Endothelial cell of umbilical vein (primary cell): ENCODE measurements at regions not wholly inside any gene's neighbourhood (a gene's known extent, or its start where the extent isn't known, plus 50 kb on each side); places are given as distances from the start of the nearest gene placed in this dataset.

Source experiments
- BruUV-seq: library from RNA; stranded (reverse); fragments of 400-500 nt; replicated peaks from 2 replicates; lab custom pipeline; 2021; lab: Mats Ljungman, UMichigan
- CTCF ChIA-PET: fragments of 300-600, 350-600 bp; sonication (Branson Sonifier 250); formaldehyde crosslinking; loops from one replicate; lab custom pipeline; 2021; ENCODE audit warnings: antibody characterized with exemption, inconsistent platforms; lab: Charles Lee
- POLR2A ChIA-PET: fragments of 300-600, 350-600 bp; sonication (Branson Sonifier 250); formaldehyde crosslinking; loops from one replicate; lab custom pipeline; 2021; ENCODE audit warnings: antibody characterized with exemption, inconsistent platforms; lab: Charles Lee
- DNase-seq: peaks from one replicate; pipeline ENCODE4 v3.0.0-alpha.2; 2011; ENCODE audit warnings: low read depth, low spot score
- FAIRE-seq: peaks from 2 replicates; lab custom pipeline; 2011; peaks lifted over from hg19 to GRCh38; lab: Jason Lieb, UNC
- H2AFZ ChIP-seq: 2 replicates; pipeline ENCODE4 v1.6.0; 2012; ENCODE audit warnings: low read depth, low read length, control low read depth, inconsistent platforms
- H3K27ac ChIP-seq: 2 replicates; pipeline ENCODE4 v1.5.1; 2011; ENCODE audit warnings: low read depth, mild to moderate bottlenecking, control low read depth, low read length, moderate library complexity; ENCODE audit not compliant: insufficient read depth
- H3K27me3 ChIP-seq, 2 experiments: 2 replicates each; pipeline versions ENCODE4 v1.6.0 to v1.6.1; 2011; ENCODE audit warnings: low read length in 2 of 2, mixed read lengths in 1 of 2; ENCODE audit not compliant: control insufficient read depth in 2 of 2, insufficient read depth in 2 of 2
- H3K36me3 ChIP-seq, 2 experiments: 2 replicates in 1 of 2; 3 replicates in 1 of 2; pipeline ENCODE4 v1.5.1; 2011; ENCODE audit warnings: low read length in 2 of 2, mild to moderate bottlenecking in 1 of 2, moderate library complexity in 1 of 2; ENCODE audit not compliant: control insufficient read depth in 2 of 2, insufficient read depth in 2 of 2; ENCODE audit errors: extremely low read depth in 1 of 2
- H3K4me1 ChIP-seq: 3 replicates; pipeline ENCODE4 v1.5.1; 2011; ENCODE audit warnings: mild to moderate bottlenecking, low read length; ENCODE audit not compliant: control insufficient read depth, insufficient read depth; ENCODE audit errors: extremely low read depth
- H3K4me2 ChIP-seq: 2 replicates; pipeline ENCODE4 v1.6.1; 2011; ENCODE audit warnings: low read length, control low read depth, mixed read lengths; ENCODE audit not compliant: insufficient read depth
- H3K4me3 ChIP-seq, 3 experiments: fragments of 200-600 bp in 1 of 3; sonication (generic), shearing (Covaris generic) in 1 of 3; replicated peaks in 1 of 3; 2 replicates each; pipeline ENCODE4 v1.5.1; 2011 to 2016; ENCODE audit warnings: control low read depth in 3 of 3, low read length in 3 of 3, mild to moderate bottlenecking in 2 of 3, inconsistent platforms in 1 of 3, low read depth in 1 of 3, moderate library complexity in 1 of 3; ENCODE audit not compliant: insufficient read depth in 1 of 3
- H3K79me2 ChIP-seq: 2 replicates; pipeline ENCODE4 v1.6.0; 2012; ENCODE audit warnings: low read length, inconsistent platforms; ENCODE audit not compliant: control insufficient read depth, insufficient read depth
- H3K9ac ChIP-seq: replicated peaks from 2 replicates; pipeline ENCODE3; 2011; ENCODE audit warnings: low read length, control low read depth; ENCODE audit not compliant: insufficient read depth; ENCODE audit errors: extremely low read depth
- H3K9me1 ChIP-seq: replicated peaks from 3 replicates; pipeline ENCODE4 v1.6.0; 2011; ENCODE audit warnings: mild to moderate bottlenecking, low read length; ENCODE audit not compliant: control insufficient read depth, insufficient read depth; ENCODE audit errors: extremely low read depth
- H3K9me3 ChIP-seq: replicated peaks from 2 replicates; pipeline ENCODE4 v1.5.1; 2012; ENCODE audit warnings: low read length, inconsistent platforms; ENCODE audit not compliant: control insufficient read depth, insufficient read depth
- H4K20me1 ChIP-seq: replicated peaks from 2 replicates; pipeline ENCODE3; 2011; ENCODE audit warnings: mild to moderate bottlenecking, low read length; ENCODE audit not compliant: control insufficient read depth, insufficient read depth; ENCODE audit errors: extremely low read depth
- EZH2 ChIP-seq: IDR thresholded peaks from 2 replicates; pipeline ENCODE4 v1.6.1; 2012; ENCODE audit warnings: borderline replicate concordance, low read depth, mild to moderate bottlenecking, moderate library complexity, low read length, inconsistent platforms; ENCODE audit not compliant: severe bottlenecking
- FOS ChIP-seq: IDR thresholded peaks from 2 replicates; pipeline ENCODE4 v1.6.1; 2011; ENCODE audit warnings: mild to moderate bottlenecking, low read length, moderate library complexity, borderline replicate concordance; ENCODE audit not compliant: insufficient read depth
- GATA2 ChIP-seq: IDR thresholded peaks from 2 replicates; pipeline ENCODE4 v1.7.0; 2011; ENCODE audit warnings: low read depth, mild to moderate bottlenecking, moderate library complexity, mixed read lengths, low read length; ENCODE audit not compliant: insufficient read length, insufficient read depth
- MAX ChIP-seq: IDR thresholded peaks from 2 replicates; pipeline ENCODE4 v1.6.1; 2011; ENCODE audit not compliant: insufficient read depth, insufficient read length
- POLR2A ChIP-seq: IDR thresholded peaks from 2 replicates; pipeline ENCODE4 v1.6.1; 2012; ENCODE audit warnings: low read depth, mild to moderate bottlenecking, control low read depth, low read length
- POLR2AphosphoS5 ChIP-seq: IDR thresholded peaks from 2 replicates; pipeline ENCODE4 v1.6.1; 2012; ENCODE audit warnings: low read depth, mild to moderate bottlenecking, control low read depth, low read length, moderate library complexity; ENCODE audit not compliant: insufficient read depth
- dilution Hi-C: fragments of 300-500 bp; cut with MboI; formaldehyde crosslinking; loops from one replicate; pipeline ENCODE4 v1.15.0; 2019; ENCODE audit warnings: low sequenced_read_pairs; ENCODE audit not compliant: extremely low pct_ligation_motif_present
- intact Hi-C: fragments of 100-400 bp; cut with micrococcal nuclease; formaldehyde crosslinking; loops from one replicate; pipeline ENCODE4 v1.10.0; 2022
- TF ChIP-seq, protein P1 (sequence below), 2 donors: IDR thresholded peaks; 1 replicate in 1 of 2; 2 replicates in 1 of 2; pipeline ENCODE4 v1.5.1; 2011; ENCODE audit warnings: low read length in 2 of 2, mild to moderate bottlenecking in 2 of 2, moderate library complexity in 2 of 2, control low read depth in 1 of 2, inconsistent platforms in 1 of 2, low read depth in 1 of 2; ENCODE audit not compliant: insufficient read depth in 1 of 2; ENCODE audit errors: extremely low read depth in 1 of 2

- CTCF ChIA-PET: no interaction called here
- no peaks in the 10 kb centered on the region for H3K36me3 ChIP-seq
- no peak overlapping the region for H2AFZ ChIP-seq
- dilution Hi-C loops (no loop called here), intact Hi-C loops (no loop called here)
- H4K20me1 ChIP-seq: no peaks in the 10 kb centered on the region
- no TSS peak for BruUV-seq
- no peaks in the 10 kb centered on the region for H3K27me3 ChIP-seq
- H3K79me2 ChIP-seq: no peaks in the 10 kb centered on the region
- H3K9me3 ChIP-seq: peaks cover 7% of the 10 kb centered on the region
- no peaks in the 10 kb centered on the region for H3K9me1 ChIP-seq
- no peak overlapping the region for H3K9ac ChIP-seq
- no peak overlapping the region for H3K27ac ChIP-seq
- H3K4me3 ChIP-seq: no peak overlapping the region
- no peak for DNase-seq
- POLR2A ChIA-PET: no interaction called here
- no peak overlapping the region for H3K4me2 ChIP-seq
- H3K4me1 ChIP-seq: no peaks in the 10 kb centered on the region
- TF ChIP-seq POLR2AphosphoS5 (no peak), GATA2 (no peak), FOS (no peak), POLR2A (no peak), EZH2 (no peak), MAX (no peak)
- TF ChIP-seq, protein P1, sequence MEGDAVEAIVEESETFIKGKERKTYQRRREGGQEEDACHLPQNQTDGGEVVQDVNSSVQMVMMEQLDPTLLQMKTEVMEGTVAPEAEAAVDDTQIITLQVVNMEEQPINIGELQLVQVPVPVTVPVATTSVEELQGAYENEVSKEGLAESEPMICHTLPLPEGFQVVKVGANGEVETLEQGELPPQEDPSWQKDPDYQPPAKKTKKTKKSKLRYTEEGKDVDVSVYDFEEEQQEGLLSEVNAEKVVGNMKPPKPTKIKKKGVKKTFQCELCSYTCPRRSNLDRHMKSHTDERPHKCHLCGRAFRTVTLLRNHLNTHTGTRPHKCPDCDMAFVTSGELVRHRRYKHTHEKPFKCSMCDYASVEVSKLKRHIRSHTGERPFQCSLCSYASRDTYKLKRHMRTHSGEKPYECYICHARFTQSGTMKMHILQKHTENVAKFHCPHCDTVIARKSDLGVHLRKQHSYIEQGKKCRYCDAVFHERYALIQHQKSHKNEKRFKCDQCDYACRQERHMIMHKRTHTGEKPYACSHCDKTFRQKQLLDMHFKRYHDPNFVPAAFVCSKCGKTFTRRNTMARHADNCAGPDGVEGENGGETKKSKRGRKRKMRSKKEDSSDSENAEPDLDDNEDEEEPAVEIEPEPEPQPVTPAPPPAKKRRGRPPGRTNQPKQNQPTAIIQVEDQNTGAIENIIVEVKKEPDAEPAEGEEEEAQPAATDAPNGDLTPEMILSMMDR (IDR thresholded peaks at IDR 0.05; ENCODE audit: extremely low read depth in 1 of 2, insufficient read depth in 1 of 2, low read depth in 1 of 2, low read length in 2 of 2): no peak
- FAIRE-seq: no peak
These were observed 260.7 kb downstream of the MAF start for GRCh38 chr16:79339863-79340262.
